Inflammatory macrophage treated with lipopolysaccharide for 1 hour (primary cell): ENCODE measurements at regions not wholly inside any gene's neighbourhood (a gene's known extent, or its start where the extent isn't known, plus 50 kb on each side); places are given as distances from the start of the nearest gene placed in this dataset.

ENCODE experiments used
- DNase-seq, 2 donors: peaks; one replicate each; pipeline ENCODE4 v3.0.0-alpha.2; 2020 to 2022

DNA sequence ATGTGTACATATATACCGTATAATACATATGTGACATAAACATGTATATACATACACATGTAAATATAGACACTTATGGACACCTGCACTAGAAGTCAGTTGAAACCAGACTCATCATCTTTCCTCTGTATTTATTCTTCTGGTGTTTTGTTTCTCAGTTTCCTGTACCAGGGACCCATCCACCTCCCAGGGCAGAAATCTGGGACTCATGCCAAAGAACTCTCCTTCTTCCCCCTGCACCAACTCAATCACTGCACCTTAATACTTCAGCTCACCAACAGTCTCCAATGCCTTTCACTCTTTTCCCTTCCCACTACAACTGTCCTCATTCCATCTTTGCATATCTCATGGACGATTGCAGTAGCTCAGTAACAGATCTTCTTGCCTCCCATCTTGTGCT lies 428.0 kb downstream of the FBXO15 start:
- no peak for DNase-seq

DNA sequence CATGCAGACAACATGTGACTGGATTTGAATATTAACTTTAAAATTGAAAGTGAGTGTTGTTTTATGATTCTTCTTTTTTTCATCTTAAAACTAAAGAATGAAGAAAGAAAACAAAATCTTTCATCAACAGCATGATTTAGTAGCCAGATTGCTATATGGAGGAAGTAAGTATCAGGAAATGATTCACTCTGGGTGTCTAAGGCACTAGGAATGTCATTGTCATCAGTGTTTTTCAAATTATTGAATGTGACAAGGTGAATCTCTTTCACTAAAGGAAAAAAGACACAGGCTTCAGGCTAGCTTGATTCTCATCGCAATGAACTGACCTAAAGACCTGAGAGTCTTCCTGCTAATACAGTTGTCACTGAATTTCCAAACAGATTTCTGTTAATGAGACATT lies 430.1 kb downstream of the FBXO15 start:
- no peak for DNase-seq

DNA sequence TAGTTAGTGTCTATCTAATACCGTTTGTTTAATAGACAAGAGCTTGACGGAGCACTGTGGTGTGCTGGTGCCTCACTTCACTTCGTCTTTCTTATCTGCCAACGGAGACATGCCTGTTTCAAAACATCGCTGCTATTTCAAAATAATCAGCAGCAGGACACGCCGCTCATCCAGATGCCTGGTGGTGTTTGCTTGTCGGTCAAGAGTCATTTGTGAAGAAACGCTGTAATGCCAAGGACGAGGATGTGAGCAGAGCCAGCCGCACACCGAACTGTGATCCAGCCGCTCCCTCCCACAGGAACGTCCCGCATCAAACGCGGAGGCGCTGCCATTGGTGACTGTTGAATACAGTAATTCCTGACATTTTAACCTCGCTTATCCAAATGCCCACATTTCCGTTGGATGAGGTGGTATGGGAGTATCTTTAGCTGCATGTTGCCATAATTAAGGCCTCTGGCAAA lies 432.4 kb downstream of the FBXO15 start:
- no peak for DNase-seq

DNA sequence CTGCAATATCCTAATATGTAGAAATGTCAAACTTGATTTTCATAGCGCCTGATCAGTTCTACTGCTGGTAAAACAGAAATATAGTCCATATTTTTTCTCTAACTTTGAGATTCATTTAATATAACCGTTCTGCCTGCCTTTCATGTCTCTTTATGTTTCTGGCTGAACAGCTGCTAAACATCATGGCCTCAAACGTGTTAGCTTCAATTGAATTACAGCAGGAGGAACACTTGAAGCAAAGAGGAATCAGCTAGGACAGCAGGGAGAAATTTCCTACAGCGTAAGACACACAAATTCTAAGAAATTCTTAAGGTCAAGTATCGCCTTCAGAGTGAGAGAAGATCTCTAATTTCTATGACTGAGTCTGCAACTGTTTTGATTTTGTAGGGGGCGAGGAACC lies 433.2 kb downstream of the FBXO15 start:
- DNase-seq, result no peak

DNA sequence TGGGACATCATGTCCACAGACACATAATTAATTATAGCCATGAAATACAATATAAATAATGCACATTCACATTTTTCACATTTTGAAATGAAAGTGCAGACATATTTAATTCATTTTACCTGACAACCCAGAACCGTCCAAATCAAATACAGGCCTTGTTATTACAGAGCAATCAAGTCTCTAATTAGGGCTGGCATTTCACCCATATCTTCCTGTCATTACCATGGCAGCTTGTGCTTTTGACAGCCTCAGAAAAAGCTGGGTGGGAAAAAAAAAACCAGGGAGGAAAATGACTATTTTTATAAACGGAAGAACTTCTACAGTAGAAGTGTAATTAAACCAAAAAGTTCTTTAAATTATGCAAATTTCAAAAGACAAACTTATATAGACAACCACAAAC lies 436.4 kb downstream of the FBXO15 start:
- no peak for DNase-seq

DNA sequence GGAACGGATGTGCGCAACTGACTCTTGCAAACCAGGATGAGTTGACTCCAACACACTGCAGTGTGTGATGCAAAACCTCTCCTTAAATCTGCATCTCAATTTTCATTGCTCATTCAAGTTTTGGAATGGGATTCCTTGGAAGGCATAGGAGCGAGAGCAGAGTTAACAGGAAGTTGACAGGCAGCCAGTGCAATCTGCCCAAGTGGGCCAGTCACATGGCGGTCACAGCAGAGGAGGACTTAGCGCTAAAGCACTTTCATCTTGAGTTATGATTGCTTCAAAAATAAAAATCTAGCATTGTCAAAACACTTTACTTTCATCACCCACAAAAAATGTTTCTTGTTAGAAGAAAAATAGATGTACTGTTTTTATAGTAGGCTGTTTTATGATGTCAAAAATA lies 439.0 kb downstream of the FBXO15 start:
- no peak for DNase-seq

DNA sequence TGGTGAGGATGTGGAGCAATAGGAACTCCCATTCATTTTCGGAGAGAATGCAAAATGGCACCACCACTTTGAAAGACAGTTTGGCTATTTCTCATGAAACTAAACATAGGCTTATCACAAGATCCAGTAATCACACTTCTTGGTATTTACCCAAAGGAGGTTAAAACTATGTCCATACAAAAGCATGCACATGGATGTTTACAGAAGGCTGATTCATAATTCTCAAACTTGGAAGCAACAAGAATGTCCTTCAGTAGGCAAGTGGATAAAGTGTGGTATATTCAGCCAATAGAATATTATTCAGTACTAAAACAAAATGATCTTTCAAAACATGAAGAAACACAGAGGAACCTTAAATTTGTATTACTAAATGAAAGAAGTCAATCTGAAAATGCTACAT lies 440.6 kb downstream of the FBXO15 start:
- DNase-seq, result no peak

DNA sequence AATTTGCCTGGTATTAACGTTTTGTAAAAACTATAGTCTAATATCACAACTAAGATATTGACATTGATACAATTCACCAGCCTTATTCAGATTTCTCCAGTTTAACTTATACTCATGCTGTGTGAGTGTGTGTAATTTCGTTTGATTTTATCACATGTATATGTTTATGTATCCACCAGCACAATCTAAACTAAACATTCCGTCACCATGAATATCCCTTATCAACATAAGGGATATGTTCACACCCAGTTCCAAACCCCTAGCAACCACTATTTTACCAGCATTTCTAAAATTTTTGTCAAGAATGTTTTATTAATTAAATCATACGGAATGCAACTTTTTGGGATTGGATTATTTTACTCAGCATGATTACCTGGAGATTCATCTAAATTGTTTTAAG lies 450.3 kb downstream of the FBXO15 start:
- DNase-seq, result no peak

DNA sequence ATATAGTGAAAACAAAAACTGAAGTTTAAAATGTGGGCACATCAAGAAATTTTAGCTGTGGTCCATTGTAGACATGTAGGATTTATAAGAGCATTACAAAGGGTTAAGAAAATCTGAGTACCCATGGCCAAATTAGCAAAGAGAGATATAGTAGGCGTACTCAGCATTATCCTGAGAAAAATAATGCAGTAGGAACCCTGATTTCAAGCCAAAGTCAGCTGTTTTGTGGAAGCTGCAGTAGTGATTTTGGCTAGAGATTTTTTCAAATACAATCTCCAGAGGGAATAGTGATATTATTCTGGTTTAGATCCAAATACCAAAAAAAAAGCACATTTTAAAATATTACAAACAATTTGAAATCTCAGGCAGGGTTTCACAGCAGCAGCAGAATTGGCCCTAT lies 450.9 kb downstream of the FBXO15 start:
- DNase-seq, result no peak

DNA sequence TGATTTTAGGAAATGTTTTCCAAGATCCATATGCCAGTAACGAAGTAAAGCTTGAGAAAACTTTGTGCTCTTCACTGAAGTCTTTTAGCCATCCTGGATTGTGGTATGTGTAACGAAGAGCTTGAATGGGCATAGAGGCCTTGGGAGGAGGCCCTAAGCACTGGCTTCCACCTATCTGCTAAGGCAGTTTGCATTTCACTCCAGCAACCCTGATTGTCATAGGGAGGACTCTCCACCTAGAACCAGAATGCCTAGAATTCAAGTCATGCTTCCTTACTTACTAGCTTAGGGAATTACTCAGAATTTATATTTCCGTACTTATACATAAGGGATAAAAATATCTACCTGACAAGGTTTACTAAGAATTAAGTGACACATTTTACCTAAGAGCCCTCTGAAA lies 451.5 kb downstream of the FBXO15 start:
- DNase-seq, result no peak

DNA sequence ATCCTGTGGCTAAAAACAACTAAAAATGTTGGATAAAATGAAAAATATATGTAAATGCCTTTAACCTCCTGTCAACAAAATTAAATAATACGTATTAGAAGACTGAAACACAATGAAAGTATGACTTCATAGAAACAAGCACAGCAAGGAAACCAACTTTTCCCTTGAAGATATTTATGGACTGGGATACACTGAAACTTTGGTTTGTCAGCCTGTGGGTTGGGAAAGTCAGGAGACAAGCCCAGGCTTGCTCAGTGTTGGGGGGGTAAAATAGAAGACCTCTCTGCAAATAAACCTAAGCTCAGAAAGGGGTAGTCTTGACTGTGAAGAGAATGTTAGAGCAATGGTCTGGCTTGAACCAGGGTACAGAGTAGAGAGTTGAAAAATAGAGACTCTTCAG lies 454.5 kb downstream of the FBXO15 start:
- DNase-seq, result no peak

DNA sequence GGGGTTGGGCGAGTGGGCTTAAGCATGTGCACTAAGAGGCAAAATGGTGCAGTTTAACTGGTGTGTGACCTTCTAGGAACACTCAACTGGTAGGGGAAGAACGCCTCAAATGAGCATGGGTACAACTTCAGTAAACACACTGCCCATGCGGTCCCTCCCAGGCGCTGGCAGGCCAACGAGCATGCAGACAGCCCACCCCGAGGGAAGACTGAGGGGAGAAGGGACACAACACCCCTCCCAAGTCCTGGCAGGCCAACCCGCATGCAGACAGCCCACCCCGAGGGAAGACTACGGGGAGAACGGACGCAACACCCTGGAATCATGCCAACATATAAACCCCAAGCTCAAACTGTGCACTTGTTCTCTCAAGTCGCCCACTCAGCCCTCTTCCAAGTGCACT lies 456.0 kb downstream of the FBXO15 start:
- no peak for DNase-seq

DNA sequence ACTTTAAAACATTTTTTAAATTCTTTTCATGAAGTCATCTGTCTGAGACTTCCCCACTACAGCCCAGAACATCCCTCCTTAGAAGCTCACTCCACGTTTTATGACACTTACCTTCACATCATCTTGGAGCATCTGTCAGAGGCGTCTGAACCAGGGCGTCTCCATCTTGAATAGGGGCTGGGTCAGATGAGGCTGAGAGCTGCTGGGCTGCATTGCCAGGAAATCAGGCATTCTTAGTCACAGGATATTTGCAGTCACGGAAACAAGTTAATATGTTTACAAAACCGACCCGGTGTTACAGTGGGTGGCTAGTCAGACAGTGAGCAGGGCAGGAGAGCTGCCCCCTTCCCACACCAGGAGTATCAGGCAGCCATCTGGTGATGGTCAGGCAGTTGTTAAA lies 456.5 kb downstream of the FBXO15 start:
- no peak for DNase-seq

DNA sequence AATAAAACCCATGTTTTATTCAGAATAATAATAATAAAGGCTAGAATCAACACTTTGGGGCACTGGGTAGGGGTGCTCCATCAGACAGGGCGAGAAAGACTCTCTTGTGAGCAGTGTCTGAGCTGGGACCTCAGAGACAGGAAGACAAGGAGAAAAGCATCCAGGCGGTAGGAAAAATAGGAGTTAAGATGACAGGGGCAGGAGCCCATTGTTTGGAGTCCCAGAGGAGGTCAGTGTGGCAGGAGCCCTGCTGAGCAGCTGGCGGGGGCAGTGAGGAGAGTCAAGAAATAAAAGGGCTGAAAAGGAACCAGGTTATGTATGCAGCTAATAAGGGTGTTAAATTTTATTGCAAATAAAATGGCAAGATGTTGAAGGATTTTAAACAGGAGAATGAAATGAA lies 457.4 kb downstream of the FBXO15 start:
- no peak for DNase-seq

DNA sequence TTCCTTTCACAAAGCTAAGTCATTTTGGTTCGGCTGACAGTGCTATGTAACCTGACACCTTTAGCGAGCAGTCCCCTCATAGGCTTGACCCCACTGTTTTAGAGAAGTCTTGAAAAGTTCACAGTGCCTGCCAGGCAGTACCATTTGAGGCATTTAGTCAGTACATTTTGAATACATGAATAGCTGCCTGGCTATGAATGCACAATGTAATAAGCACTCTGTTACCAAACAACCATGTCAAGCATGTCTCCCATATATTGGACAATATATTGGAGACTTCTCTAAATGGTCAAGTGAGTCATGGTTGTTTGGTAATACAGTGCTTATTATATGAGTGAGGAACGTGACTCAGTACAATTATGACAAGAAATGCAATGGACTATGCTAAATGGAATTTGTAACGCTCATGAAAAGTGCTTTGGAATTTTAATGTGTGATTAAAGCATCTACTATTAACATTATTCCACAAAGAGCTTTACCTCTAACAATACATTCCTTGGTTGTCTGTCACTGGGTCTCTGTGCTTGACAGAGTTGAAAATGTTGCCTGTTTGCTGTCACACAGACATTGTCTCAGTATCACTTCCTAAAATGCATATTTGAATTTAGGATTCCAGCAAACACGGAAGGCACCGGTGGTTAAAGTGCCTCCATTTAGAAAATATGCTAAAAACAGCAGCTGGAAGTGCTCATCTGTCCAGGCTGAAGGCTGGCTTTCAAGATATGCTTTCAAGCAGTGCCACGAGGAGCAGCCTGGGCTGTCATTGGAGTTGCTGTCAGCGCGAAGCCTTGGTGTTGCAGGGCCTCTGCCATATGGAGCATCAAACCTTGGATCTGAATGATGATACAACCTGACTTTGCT lies 458.6 kb downstream of the FBXO15 start:
- peak in 1 of 2 donors; percentile 13 for DNase-seq

DNA sequence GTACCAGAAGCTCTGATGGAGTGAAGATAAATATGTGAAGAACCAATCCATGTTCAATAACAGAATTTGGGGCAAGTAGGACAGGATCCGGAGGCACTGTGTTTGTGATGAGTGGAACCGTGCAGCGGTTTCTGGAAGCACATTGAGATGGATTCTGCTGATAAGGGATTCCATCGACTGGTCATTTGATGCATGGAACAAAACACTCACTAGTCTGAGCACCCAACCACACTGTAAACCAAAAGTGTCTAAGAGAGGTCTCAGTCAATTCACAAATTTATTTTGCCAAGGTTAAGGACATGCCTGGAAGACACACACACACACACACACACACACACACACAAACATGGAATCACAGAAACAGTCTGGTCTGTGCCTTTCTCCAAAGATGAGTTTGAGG lies 459.5 kb downstream of the FBXO15 start:
- DNase-seq, result no peak

DNA sequence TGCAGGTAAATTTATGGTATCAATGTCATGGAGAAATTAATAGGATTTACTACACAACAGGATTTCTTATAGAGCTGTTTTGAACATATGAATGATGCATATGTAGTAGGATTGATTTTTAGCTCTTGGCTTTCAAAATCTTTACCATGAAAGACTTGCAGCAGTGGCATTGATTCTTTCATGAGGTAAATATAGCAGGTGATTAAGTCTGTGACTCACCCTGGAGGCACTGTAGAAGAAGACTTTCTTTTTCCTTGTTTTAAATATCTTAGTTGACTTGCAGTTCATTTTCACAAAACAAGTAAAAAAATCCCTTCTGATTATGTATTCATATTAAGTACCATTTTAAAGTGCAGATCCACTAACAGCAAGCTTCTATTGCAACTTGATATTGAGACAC lies 463.0 kb downstream of the FBXO15 start:
- DNase-seq, result no peak

DNA sequence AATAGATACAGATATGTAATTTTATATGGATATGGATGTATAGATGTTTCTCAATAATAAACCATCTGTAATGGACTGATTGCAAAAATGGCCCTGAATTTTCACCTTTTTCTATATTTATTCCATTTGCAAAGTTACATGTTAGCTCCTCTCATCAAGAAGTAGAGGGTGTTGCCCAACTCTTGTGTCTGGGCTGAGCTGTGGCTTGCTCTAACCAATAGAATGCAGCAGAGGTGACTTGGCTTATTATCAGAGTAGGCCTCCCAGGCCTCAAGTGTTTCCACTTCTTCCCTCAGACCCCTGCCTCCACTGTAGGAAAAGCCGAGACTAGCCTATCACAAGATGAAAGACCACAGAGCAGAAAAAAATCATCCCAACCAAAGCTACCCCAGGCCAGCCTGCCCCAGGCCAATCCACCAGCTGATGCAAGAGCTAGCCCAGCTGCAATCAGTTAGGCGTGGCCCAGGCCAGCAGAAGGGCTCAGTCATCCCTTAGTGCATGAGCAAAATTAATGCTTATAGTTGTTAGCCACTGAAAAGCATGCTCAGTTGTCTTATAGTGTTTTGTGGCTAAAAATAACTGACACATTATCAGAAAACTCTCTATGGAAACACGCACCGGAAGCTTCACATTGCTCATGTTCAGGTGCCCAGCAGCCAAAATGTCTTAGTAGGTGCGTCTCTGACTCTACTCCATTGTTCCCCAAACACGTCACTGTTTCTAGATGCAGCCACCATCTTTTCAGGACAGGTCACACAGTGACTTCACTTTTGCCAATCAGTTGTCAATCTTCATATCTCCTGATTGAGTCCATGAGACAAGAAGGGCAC lies 464.0 kb downstream of the FBXO15 start:
- no peak for DNase-seq

DNA sequence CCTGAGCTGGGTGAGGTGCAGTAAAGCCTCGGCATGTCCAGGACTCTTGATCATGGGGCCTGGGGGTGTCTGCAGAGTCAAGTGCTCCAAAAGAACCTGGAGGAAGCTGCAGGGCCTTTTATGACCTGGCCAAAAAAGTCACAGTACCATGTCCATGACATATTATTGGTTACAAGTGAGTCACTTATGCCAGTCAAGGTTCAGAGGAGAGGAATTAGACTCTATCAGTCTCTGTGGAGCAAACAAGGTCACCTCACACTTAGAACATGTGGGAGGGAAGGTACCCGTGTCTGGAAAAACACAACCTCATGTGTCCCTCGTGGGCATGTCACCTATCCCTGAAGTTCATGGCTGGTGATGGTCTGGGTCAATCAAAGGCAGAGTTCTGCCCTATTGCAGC lies 465.7 kb downstream of the FBXO15 start:
- no peak for DNase-seq

DNA sequence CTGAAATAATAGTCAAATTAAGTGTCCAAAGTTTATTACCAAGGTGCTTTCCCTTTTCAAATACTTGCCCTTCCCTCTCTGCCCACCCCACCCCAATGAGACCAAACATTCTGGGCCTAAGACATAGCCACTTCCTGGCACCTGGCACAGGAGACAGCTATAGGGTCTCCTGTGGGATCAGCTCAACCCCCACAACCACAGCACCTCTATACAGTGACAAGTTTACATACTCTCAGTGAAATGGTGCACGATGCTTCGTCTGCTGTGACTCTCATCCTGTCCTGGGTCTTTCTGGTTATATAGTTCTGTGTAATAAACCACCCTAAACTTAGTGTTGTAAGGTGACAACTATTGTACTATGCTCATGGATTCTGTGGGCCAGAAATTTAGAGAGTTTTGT lies 466.2 kb downstream of the FBXO15 start:
- DNase-seq, result no peak

DNA sequence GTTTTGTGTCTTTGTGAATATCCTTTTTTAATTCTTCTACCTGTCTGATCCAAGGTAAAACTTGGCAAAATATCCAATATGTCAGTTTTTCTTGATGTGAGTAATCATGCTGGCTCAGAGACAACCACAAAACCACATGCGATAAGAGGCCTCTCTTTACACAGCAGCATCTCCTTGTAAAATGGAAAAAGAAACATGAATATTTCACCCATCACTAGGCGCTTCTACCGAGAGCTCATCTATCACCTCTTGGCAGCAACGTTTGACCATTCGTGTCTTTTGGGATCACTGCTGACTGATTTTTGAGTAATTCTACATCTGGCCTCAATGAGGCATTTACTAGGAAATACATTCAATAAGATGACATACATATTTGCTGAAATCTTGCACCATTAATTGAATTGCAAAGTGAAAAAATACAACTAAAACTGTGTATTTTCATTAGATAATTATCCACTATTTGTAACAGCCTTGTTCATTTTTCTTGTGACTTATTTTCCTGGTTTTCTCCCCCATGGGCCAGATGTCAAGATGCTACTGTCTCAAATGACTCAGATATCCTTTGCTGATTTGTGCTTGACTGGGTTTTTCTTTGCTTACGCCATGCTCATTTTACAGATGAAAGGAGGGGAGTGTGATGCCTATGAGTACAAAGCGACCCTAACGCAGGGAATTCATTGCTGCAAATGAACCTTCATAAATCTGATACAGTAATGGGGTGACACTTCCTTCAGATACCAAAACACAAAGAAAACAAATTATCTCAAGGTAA lies 467.5 kb downstream of the FBXO15 start:
- DNase-seq, result no peak

DNA sequence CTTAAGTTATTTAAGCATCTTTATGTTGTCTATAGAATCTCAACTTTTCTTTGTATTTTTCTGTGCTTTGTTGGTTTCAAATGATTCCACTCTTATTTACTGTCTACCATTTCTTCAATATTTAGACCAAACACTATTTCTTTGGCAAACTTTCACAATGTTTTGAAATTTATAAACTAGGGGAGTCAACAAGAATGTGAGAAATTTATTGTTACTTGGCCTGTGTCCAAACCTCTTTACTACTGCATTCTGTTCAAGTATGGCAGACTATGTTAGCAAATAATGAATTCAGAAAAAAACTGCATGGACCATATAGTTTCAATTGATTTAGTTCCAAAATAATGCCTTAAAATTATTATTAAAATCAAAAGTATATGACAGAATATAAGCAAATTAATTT lies 470.2 kb downstream of the FBXO15 start:
- no peak for DNase-seq

DNA sequence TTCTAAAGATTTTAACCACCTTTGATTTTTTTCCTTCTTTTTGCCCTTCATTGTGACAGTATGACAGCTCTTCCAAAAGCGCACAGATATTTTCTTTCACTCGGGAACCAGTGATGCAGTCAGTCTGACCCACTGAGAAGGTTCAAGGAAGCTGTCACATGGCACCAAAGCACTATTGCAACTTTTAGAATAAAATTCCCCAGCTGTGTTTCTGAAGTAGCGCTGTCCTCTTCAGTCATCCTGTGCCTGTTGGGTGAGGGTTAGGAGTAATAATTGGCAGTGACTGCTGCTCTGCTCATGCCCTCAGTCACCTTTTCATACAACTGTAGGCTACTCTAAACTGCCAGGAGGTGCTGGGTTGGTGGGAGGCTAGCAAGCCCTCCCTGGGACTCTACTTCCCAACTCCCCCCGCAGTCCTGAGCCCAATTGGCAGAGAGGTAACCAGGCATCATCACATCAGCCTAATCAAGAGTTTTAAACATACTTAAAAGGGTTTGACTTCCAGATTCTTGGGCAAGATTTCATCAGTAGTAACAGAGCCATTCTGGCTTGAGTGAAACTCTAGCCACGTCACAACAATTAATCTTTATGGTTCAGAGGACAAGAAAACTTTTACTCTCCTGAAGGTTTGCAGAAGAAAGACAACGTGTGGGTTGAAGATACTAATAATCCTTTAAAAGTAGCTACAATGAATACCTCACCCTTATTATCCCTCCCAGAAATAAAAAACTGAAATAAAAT lies 473.3 kb downstream of the FBXO15 start:
- no peak for DNase-seq
